HL-60 (cell line): ENCODE measurements at regions not wholly inside any gene's neighbourhood (a gene's known extent, or its start where the extent isn't known, plus 50 kb on each side); places are given as distances from the start of the nearest gene placed in this dataset.

Source experiments
- DNase-seq, 2 experiments: peaks; one replicate each; pipeline ENCODE4 v3.0.0-alpha.2; 2010 to 2020; ENCODE audit warnings: low read depth in 1 of 2, low spot score in 1 of 2
- H3K27ac ChIP-seq: fragments of 250-450 bp; sonication (Bioruptor Pico); replicated peaks from 2 replicates; pipeline ENCODE4 v1.5.1; 2020; ENCODE audit warnings: mild to moderate bottlenecking, moderate library complexity
- H3K27me3 ChIP-seq: fragments of 250-450 bp; sonication (Bioruptor Pico); 2 replicates; pipeline ENCODE4 v1.5.1; 2021; ENCODE audit warnings: mild to moderate bottlenecking, moderate library complexity; ENCODE audit not compliant: insufficient read depth, poor library complexity, severe bottlenecking
- H3K4me3 ChIP-seq: replicated peaks from 2 replicates; pipeline ENCODE4 v1.5.1; 2011; ENCODE audit warnings: mild to moderate bottlenecking, control low read depth, low read length; ENCODE audit not compliant: insufficient read depth
- CTCF ChIP-seq: IDR thresholded peaks from one replicate; pipeline ENCODE4 v1.5.1; 2011; ENCODE audit warnings: low read length, control low read depth, inconsistent platforms; ENCODE audit not compliant: insufficient read depth
- GABPA ChIP-seq: IDR thresholded peaks from 2 replicates; pipeline ENCODE4 v1.6.1; 2012; ENCODE audit warnings: low read depth
- POLR2AphosphoS5 ChIP-seq: IDR thresholded peaks from 2 replicates; pipeline ENCODE4 v1.6.1; 2012; ENCODE audit warnings: low read depth
- REST ChIP-seq: IDR thresholded peaks from 2 replicates; pipeline ENCODE4 v1.6.1; 2012; ENCODE audit warnings: low read depth; ENCODE audit not compliant: insufficient replicate concordance
- SPI1 ChIP-seq: IDR thresholded peaks from 2 replicates; pipeline ENCODE4 v1.6.1; 2012; ENCODE audit warnings: low read depth, mild to moderate bottlenecking, borderline replicate concordance

- Histone ChIP-seq H3K27me3 (no peaks in the 10 kb centered on the region), H3K27ac (no peak overlapping the region), H3K4me3 (no peak overlapping the region)
- no peak for DNase-seq
- TF ChIP-seq CTCF (no peak), REST (no peak), POLR2AphosphoS5 (no peak), GABPA (no peak)
These were observed 67.0 kb upstream of the BRINP1 start for GRCh38 chr9:119436261-119436660.

GRCh38 chr9:119435076-119435475, 65.8 kb upstream of the BRINP1 start:
- no peak for DNase-seq
- TF ChIP-seq SPI1 (no peak), GABPA (no peak), CTCF (no peak), REST (no peak), POLR2AphosphoS5 (no peak)
- Histone ChIP-seq H3K27me3 (no peaks in the 10 kb centered on the region), H3K27ac (no peak overlapping the region), H3K4me3 (no peak overlapping the region)

GRCh38 chr9:119432428-119432827, 63.2 kb upstream of the BRINP1 start:
- H3K27ac ChIP-seq, result no peak overlapping the region
- H3K27me3 ChIP-seq, result no peaks in the 10 kb centered on the region
- TF ChIP-seq CTCF (no peak), SPI1 (no peak), REST (no peak), GABPA (no peak), POLR2AphosphoS5 (no peak)
- no peak overlapping the region for H3K4me3 ChIP-seq
- no peak for DNase-seq
